Keratinocyte (primary cell): ENCODE measurements at regions not wholly inside any gene's neighbourhood (a gene's known extent, or its start where the extent isn't known, plus 50 kb on each side); places are given as distances from the start of the nearest gene placed in this dataset.

ENCODE experiments used
- DNase-seq: peaks from one replicate; pipeline ENCODE4 v3.0.0-alpha.2; 2011; ENCODE audit warnings: low read depth, missing footprints, low spot score
- FAIRE-seq: peaks from 2 replicates; lab custom pipeline; 2011; peaks lifted over from hg19 to GRCh38; lab: Jason Lieb, UNC
- H2AFZ ChIP-seq: 2 replicates; pipeline ENCODE4 v1.6.0; 2012; ENCODE audit warnings: low read length, control low read depth, inconsistent platforms; ENCODE audit not compliant: control insufficient read depth
- H3K27ac ChIP-seq: 2 replicates; pipeline ENCODE4 v1.5.1; 2011; ENCODE audit warnings: low read length; ENCODE audit not compliant: control insufficient read depth, insufficient read depth
- H3K27me3 ChIP-seq: 3 replicates; pipeline ENCODE4 v1.6.0; 2011; ENCODE audit warnings: low read length; ENCODE audit not compliant: control insufficient read depth, insufficient read depth; ENCODE audit errors: extremely low read depth
- H3K36me3 ChIP-seq, 2 experiments: 2 replicates in 1 of 2; 3 replicates in 1 of 2; pipeline ENCODE4 v1.5.1; 2011; ENCODE audit warnings: low read length in 2 of 2, mild to moderate bottlenecking in 1 of 2; ENCODE audit not compliant: control insufficient read depth in 2 of 2, insufficient read depth in 2 of 2; ENCODE audit errors: extremely low read depth in 1 of 2
- H3K4me1 ChIP-seq: 3 replicates; pipeline ENCODE4 v1.5.1; 2011; ENCODE audit warnings: low read length; ENCODE audit not compliant: control insufficient read depth, insufficient read depth; ENCODE audit errors: extremely low read depth
- H3K4me2 ChIP-seq: 3 replicates; pipeline ENCODE4 v1.6.0; 2011; ENCODE audit warnings: low read depth, low read length; ENCODE audit not compliant: control insufficient read depth, insufficient read depth; ENCODE audit errors: extremely low read depth
- H3K4me3 ChIP-seq, 3 experiments: fragments of 200-600 bp in 1 of 3; sonication (generic) in 1 of 3; 2 replicates in 2 of 3; 3 replicates in 1 of 3; pipeline ENCODE4 v1.5.1; 2011 to 2016; ENCODE audit warnings: low read length in 3 of 3, mild to moderate bottlenecking in 3 of 3, control low read depth in 2 of 3, inconsistent platforms in 1 of 3, low read depth in 1 of 3, mixed read lengths in 1 of 3, mixed run types in 1 of 3, moderate library complexity in 1 of 3; ENCODE audit not compliant: control insufficient read depth in 2 of 3, insufficient read depth in 2 of 3; ENCODE audit errors: extremely low read depth in 1 of 3
- H3K79me2 ChIP-seq: 2 replicates; pipeline ENCODE4 v1.6.0; 2012; ENCODE audit warnings: low read length; ENCODE audit not compliant: control insufficient read depth, insufficient read depth
- H3K9ac ChIP-seq: 3 replicates; pipeline ENCODE4 v1.6.0; 2011; ENCODE audit warnings: low read length; ENCODE audit not compliant: control insufficient read depth, insufficient read depth; ENCODE audit errors: extremely low read depth
- H3K9me1 ChIP-seq: 3 replicates; pipeline ENCODE4 v1.6.0; 2011; ENCODE audit warnings: low read length; ENCODE audit not compliant: control insufficient read depth, insufficient read depth; ENCODE audit errors: extremely low read depth
- H3K9me3 ChIP-seq: 2 replicates; pipeline ENCODE4 v1.5.1; 2012; ENCODE audit warnings: low read depth, low read length; ENCODE audit not compliant: control insufficient read depth
- H4K20me1 ChIP-seq: 3 replicates; pipeline ENCODE4 v1.6.0; 2011; ENCODE audit warnings: low read length; ENCODE audit not compliant: control insufficient read depth, insufficient read depth; ENCODE audit errors: extremely low read depth
- CTCF ChIP-seq, 3 experiments: IDR thresholded peaks in 1 of 3; conservative IDR thresholded peaks in 1 of 3; optimal IDR thresholded peaks in 1 of 3; 2 replicates in 2 of 3; 3 replicates in 1 of 3; pipeline versions ENCODE3 to v1.5.1; 2011; ENCODE audit warnings: low read length in 3 of 3, mild to moderate bottlenecking in 3 of 3, moderate library complexity in 2 of 3, control low read depth in 1 of 3, inconsistent platforms in 1 of 3; ENCODE audit not compliant: insufficient read depth in 2 of 3; ENCODE audit errors: extremely low read depth in 1 of 3
- EZH2 ChIP-seq: IDR thresholded peaks from one replicate; pipeline ENCODE4 v1.6.1; 2012; ENCODE audit warnings: inconsistent platforms, mild to moderate bottlenecking, low read length, moderate library complexity
- dilution Hi-C: fragments of 300-500 bp; cut with MboI; formaldehyde crosslinking; loops from one replicate; pipeline ENCODE4 v1.7.0; 2020; ENCODE audit warnings: low sequenced_read_pairs; ENCODE audit not compliant: extremely low pct_ligation_motif_present

DNA sequence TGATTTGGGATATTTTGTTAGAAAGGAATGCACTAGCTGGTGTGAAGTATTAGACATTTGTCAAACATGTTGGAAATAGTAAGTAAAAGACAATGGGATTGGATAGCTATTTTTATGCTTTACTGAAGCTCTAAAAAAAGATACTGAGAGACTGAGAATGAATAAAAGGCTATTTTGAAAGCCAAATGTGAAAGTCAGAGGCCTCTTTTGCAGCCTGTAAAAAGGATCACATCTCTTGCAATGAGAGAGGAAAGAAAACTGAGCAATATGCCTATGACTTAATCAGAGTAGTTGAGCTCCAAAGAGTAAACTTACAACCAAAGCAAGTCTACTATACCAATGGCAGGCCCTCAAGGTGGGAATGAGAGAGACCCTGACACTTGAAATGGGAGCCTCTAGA, 212.6 kb upstream of the LCORL start:
- Histone ChIP-seq H3K4me3 (no peak overlapping the region), H3K4me1 (no peaks in the 10 kb centered on the region), H4K20me1 (no peaks in the 10 kb centered on the region), H3K9me3 (no peaks in the 10 kb centered on the region), H3K9me1 (no peaks in the 10 kb centered on the region), H2AFZ (no peak overlapping the region), H3K36me3 (no peaks in the 10 kb centered on the region), H3K27ac (no peak overlapping the region), H3K4me2 (no peak overlapping the region), H3K79me2 (no peaks in the 10 kb centered on the region), H3K27me3 (no peaks in the 10 kb centered on the region), H3K9ac (no peak overlapping the region)
- dilution Hi-C loops: no loop called here
- no peak for TF ChIP-seq EZH2
- no peak for TF ChIP-seq CTCF (optimal IDR thresholded peaks at IDR 0.05 in 1 of 3, IDR thresholded peaks at IDR 0.05 in 1 of 3, conservative IDR thresholded peaks at IDR 0.05 in 1 of 3; ENCODE audit: extremely low read depth in 1 of 3, insufficient read depth in 2 of 3, low read length in 3 of 3)
- FAIRE-seq: no peak
- DNase-seq: no peak

DNA sequence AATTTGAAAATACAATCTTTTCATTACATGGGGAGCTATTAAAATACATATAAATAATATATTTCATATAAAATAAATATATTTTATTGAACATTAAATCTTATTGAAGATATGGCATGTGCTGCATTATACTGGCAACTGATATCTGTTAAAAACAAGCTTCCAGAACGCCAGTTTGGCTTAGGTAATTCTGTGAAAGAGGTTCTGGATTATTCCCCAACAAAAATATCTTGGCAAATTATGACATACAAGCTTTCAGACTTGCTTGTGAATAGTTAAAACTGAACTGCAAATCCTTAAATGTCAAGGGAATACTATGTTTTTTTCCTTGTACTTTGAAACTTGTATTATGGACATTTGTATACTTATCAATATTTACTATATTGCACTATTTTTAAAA, 210.2 kb upstream of the LCORL start:
- no peak for TF ChIP-seq CTCF (optimal IDR thresholded peaks at IDR 0.05 in 1 of 3, IDR thresholded peaks at IDR 0.05 in 1 of 3, conservative IDR thresholded peaks at IDR 0.05 in 1 of 3; ENCODE audit: extremely low read depth in 1 of 3, insufficient read depth in 2 of 3, low read length in 3 of 3)
- no peak for TF ChIP-seq EZH2
- Histone ChIP-seq H3K9ac (no peak overlapping the region), H3K36me3 (no peaks in the 10 kb centered on the region), H3K79me2 (no peaks in the 10 kb centered on the region), H4K20me1 (no peaks in the 10 kb centered on the region), H2AFZ (no peak overlapping the region), H3K4me1 (no peaks in the 10 kb centered on the region), H3K27ac (no peak overlapping the region), H3K9me1 (no peaks in the 10 kb centered on the region), H3K9me3 (no peaks in the 10 kb centered on the region), H3K4me2 (no peak overlapping the region), H3K4me3 (no peak overlapping the region), H3K27me3 (no peaks in the 10 kb centered on the region)
- FAIRE-seq (no peak), DNase-seq (no peak)
- dilution Hi-C loops: no loop called here
